GM19351 (cell line): ENCODE measurements at regions not wholly inside any gene's neighbourhood (a gene's known extent, or its start where the extent isn't known, plus 50 kb on each side); places are given as distances from the start of the nearest gene placed in this dataset.

Experiments used
- ATAC-seq: cut with Tn5 transposase; IDR thresholded peaks from one replicate; pipeline ENCODE4 v1.9.1; 2021; ENCODE audit warnings: mild to moderate bottlenecking, moderate library complexity; ENCODE audit not compliant: unreplicated experiment

DNA sequence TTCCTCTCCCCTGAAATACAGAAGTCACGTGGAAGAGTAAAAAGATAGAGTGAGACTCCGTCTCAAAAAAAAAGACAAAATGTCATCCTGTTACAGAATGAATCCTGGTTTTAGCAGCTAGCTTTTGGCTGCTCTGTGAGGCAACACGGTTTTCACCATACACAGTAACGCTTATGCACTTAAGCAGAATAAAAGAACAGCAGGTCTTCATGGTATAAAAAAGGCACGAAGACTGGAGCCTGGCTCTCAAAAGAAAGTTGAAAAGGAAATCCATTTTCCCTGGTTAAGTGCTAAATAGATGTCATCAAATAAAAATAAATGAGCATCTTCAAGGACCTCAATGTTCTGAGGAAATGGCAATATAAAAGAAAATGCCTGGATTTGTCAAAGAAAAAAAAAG is 444.1 kb downstream of the IPO8 start:
- ATAC-seq = no peak

DNA sequence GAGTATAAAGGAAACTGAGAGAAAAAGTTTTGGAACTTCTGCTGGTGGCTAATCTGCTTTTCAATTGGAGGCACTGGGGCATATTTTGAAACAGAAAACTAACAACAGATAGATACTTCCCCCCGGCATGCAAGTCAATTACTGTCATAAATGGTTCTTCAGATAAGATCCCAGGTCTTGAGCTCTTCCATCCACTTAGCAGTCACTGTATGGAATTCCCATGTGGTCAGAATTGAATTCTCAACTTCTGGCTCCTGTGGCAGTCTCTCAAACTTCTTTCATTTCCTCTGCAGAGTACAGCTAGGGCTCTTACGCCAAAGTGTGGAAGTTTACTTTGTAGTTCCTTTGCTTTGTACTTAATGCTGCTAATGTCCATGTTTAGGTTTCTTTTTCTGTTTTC is 452.2 kb downstream of the IPO8 start:
- ATAC-seq = no peak

DNA sequence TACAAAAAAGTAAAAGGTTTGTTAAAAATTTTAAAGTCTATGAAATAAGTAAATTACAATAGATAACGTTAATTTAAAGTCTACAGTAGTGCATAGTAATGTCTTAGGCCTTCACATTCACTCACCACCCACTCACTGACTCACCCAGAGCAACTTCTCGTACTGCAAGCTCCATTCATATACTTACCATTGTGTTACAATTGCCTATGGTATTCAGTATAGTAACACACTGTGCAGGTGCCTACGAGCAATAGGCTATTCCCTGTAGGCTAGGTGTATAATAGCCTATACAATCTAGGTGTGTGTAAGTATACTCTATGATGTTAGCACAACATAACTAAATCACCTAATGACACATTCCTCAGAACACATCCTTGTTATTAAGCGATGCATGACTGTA is 435.3 kb upstream of the TMTC1 start:
- ATAC-seq = no peak

DNA sequence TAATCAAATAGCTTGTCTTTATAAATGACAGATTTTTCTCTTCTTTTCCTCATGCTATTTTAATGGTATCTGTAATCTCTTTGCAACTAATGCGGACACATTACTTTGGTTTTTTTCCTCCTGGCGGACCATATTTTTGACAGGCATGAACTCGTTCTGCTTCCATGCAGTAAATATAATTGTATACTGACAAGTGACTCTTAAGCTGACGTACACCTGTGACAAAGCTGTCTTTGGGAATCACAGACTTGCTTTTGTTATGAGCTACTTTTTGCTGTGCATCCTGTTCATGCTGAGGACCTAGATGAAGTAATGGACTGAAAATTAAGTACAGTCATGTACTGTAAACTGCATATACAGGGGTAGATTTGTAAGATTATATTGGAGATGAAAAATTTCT is 434.3 kb upstream of the TMTC1 start:
- no peak for ATAC-seq

DNA sequence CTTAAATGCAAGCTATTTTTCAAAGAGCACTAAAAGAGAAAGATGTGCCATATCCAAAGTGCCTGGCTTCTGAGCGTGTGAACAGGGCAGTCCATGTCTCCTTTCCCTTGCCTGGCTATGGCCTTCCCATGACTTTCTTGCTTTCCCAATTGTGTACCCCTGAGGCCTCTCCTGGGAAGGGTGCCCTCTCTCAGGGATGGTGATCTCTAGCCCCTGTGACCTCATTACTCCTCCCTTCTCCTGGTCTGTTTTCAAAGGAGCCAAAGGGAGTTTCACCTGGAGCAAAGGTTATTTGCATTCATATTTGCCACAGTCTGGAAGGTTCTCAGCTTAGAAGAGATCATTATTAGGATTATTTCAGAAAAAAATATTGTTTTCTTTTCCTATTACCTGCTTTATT is 429.4 kb upstream of the TMTC1 start:
- ATAC-seq = no peak

DNA sequence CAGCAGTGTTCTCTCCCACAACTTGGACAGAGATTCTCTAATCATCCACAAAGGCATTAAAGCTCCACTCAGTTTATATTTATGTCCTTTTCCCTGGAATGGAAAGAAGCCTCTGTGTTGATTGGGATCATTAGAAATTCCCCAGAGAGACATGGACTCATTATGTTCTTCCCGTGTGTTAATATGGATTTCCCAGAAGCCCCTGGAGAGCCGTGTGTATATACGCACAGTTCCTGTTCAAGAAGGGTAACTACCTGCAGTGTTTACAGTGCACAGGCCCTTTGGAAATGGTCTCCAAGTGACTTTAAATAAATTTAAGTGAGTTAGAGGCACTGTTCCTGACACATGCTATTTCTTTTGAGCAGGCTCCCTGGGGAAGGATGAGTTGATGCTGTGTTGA is 428.0 kb upstream of the TMTC1 start:
- no peak for ATAC-seq

DNA sequence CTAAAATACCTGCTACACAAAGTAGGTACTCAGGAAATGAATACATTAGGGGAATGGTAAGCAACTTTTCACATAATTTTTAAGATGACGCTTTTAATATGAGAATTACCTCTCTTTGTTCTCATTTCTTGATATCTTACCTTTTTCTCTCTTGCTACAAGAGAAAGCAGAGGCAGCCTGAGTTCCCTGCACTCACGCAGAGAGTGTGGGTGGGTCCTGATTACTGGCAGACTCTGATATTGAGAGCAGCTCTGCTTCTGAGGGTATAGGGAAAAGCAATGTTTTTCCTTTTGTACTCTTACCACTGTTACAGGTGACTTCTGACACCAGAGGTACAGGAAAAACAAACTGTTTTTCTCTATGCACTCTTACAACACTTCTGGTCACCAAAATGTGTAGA is 420.2 kb upstream of the TMTC1 start:
- ATAC-seq = no peak

DNA sequence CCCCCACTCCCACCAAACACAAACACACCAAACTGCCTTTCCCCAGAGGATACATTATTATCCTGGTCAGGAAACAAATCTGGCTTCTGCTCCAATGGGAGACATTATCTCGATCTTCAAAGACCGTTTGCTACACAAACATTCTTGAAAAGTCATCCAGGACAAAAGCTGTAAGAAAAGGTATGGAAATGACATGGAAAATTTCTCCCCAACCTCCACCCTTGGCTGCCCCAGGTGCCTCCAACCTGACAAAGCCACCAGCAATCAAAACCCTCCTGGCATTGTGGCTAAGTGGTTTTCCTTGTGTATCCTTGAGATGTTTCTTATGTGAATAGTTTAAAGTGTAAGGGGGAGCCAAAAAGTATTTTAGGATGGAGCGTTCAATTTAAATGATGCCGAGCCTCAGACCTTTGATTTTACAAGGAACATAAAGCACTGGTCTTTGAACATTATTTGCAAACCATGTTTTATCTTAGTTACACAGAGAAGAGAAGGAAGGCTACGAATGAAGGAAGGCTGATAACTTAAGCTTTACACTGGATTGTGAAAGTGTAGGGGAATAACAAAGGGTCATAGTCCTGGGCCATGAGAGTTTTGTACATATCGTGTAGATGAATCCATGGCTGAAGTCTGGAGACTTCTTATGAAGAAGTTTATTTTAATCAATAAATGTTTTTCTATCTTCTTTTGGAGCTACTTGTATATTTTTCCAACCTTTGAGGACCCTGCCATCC is 418.9 kb upstream of the TMTC1 start:
- no peak for ATAC-seq

DNA sequence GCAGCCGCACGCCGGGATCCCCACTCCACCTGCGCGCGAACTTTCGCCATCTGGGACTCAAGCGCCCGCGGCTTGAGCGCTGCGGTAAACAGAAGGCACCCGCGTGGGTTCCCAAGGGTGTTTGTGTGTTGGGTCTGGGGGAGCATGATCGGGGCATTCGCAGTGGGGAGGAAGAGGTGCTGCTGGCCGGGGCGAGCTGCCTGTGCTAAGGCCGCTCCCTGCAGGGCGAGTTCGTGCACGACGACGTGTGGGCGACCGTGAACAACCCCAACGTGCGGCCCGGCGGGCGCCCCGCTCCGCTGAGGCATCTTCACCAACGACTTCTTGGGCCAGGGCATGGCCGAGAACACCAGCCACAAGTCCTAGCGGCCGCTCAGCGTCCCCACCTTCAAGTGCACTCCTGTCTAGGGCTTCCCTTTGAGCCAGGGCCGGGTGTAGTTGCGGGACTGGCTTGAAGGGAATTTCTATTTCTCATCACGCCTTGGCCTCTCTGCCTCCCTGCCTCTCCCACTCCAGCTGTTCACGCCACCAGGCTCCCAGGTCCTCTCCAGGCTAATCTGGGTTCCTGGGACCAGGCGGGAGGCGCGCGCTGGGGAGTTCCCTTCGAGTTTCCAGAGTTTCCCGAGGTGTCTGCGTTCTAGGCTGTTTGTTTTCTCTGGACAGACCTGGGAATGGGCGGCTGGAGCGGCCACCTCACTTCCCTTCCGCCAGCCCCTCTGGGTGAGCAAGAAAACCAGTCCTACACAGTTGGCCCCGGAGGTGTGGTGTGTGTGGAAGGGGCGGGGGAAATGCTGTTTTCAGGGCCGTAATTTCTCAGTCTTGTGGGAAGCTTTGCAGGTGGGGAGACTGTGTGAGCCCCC is 417.8 kb upstream of the TMTC1 start:
- ATAC-seq = no peak

DNA sequence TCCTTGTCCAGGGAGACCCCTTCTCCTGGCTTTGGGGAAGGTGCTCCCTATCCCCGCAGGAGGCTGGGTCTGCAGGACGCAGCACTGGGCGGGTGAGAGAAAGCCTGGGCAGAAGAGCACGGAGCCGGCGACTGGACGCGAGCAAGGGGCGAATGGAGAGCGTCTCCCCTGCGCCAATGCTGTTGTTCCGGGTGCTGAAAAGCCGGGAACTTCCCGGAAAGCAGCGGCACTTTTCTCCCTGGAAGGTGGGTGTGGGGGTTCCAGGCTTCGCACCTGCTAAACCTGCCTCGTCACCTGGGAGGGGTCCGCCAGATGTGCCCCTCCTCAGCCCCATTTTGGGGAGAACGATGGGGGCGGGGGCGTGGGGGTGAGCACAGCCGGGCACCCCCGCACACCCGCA is 417.1 kb upstream of the TMTC1 start:
- no peak for ATAC-seq

DNA sequence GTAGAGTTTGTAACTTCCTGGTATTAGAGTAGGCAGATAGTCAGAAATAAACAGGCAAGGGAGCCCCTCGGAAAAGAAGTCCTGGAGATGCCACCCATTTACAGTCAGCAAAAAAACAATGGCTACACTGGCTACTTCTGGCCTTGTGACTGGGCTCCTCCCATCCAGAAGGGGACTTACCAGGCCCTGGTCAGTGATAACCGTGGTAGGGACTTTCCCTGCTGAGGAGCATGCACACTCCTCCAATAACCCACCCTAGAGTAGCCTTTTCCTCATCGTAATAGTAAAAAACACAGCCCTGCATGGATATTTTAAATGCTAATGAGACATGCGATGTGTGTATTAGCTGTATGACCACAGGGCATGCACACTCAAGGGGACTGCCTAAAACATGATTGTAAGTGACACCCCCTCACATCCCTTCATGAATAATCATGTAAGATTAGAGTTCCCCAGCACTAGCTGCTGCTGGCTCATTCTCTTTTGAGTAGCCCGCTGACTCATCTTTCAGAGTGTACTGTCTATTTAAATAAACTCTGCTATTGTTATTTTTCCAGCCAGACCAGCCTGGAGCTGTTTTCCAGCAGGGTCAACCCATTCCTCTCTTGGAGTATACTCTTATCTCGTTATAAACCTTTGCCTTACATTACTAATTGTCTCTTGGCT is 413.8 kb upstream of the TMTC1 start:
- ATAC-seq = no peak

DNA sequence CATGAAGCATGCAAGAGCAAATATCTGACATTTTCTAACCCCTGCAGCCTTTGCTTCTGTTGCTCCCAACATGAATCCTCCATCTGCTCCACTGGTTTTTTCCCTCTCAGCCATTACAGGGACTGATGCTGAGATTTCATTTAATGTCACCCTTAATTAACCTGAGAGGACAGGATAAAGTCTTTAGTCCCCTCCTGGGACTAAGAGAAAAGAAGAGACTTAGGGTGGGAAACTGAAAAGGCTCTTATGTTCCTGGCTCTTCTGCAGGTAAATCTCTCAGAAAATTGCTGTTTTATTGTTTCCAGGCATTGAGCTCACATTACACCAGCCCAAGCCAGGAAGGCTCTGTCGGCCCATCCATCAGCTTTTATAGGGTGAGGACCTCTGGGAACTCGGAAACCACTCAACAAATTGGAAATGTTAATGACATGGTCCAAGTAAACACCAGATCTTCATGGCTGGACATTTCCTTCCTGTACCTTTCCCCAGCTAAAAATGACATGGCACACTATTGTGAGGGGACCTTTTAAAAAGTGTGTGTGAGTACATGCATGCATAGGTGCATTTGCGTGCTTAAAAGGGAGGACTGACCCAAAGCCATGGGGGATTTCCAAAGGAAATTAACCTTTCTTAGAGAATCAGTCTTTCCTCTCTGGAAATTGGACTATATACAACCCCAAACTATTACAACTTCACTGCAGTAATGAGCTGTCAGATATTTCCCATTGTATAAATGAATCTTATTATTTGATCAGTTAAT is 408.1 kb upstream of the TMTC1 start:
- no peak for ATAC-seq

DNA sequence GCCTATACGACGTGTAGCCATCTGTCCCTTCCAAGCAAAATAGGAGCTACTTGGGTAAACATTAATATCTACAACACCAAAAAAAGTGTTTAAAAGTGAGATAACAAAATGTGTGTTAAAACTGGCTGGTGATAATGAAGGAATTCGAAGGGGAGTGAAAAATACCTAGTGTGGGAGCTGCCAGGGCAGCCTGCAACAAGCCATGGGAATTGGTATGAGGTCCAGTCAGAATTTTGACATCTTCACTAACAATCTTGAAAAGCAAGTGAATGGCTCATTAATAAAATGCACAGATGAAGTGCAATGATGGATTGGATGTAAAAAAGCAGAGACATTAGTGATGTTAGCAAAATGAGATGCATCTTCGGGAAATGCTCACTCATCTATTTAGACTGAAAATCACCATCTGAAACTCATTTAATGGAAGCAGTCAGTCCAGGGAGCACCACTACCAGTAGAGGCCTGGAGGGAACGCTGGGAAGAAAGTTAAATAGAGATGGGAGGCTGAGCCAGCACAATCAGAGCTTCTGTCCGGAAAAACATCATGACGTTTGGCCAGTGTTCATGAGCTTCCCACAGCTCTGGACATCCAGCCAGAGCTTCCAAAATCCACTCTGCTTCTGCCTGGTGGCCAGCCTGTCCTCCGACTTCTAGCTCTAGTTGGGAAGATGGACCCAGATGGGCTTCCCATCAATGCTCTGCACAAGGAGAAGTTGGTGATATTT is 405.0 kb upstream of the TMTC1 start:
- ATAC-seq = no peak

DNA sequence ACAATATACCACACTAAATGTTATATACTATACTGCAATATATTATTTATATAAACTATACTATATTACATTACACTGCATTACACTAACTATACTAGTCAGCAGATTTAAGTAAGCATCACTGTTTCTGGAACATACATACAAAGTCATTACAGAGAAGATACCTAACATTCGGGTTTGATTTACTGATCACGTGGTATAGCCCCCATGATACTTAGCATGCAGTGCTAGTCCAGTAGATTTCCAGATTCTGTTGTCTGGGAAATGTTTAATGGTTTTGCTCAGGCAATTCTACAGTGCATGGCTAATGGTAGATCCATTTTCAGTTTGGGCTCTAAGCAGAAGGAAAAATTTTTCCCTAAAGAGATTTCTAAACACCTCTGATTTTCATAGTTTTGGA is 403.7 kb upstream of the TMTC1 start:
- ATAC-seq = no peak

DNA sequence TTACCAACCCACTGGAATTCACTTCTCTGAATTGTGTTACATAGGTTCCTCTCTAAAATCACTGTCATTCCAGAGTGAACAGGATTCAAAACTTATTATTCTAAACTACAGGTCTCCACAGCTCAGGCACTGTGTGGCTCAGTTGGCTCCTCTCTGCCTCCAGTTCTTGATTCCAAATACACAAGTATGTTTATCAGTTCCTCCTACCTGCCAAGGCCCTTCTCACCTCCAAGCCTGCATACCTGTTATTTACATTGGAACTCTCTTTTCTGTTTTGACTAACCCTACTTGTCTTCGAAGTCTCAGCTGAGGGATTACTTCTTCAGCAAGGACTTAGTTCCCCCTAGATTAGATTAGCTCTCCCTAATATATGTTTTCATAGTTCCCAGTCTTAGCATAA is 397.6 kb upstream of the TMTC1 start:
- ATAC-seq = no peak

DNA sequence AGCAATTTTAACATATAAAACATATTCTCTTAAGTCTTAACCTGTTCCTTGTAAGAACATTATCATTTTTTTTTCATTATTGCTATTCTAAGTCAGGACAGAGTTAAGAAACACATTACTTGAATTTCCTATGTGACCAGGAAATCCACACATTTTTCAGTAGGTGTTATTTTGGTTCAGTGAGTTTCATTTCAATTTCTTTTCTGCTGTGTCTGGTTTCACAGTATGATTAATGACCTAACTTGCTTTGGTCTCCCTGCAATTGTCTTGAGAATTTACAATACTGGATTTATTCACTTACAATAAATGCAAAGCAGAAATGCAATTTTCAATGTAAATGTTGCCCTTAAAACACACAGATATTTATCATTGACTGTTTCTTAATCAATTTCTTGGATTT is 396.9 kb upstream of the TMTC1 start:
- no peak for ATAC-seq

DNA sequence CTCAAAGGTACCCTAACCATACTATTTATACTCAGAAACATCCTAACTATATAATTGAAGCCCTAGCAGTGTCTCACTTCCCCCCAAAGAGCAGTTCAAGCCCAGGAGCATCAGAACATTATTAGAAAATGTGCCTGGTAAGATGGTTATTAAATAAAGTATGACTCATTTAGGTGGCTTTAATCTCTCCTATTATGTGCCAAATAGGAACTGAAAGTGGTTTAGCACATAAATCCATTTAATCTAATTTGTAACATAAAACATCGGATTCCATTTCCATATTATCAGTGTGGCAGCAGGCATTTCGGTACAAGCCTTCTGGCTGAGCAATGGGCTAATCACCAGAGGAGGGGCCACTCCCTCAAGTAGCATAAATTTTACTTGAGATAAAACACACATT is 395.2 kb upstream of the TMTC1 start:
- no peak for ATAC-seq

DNA sequence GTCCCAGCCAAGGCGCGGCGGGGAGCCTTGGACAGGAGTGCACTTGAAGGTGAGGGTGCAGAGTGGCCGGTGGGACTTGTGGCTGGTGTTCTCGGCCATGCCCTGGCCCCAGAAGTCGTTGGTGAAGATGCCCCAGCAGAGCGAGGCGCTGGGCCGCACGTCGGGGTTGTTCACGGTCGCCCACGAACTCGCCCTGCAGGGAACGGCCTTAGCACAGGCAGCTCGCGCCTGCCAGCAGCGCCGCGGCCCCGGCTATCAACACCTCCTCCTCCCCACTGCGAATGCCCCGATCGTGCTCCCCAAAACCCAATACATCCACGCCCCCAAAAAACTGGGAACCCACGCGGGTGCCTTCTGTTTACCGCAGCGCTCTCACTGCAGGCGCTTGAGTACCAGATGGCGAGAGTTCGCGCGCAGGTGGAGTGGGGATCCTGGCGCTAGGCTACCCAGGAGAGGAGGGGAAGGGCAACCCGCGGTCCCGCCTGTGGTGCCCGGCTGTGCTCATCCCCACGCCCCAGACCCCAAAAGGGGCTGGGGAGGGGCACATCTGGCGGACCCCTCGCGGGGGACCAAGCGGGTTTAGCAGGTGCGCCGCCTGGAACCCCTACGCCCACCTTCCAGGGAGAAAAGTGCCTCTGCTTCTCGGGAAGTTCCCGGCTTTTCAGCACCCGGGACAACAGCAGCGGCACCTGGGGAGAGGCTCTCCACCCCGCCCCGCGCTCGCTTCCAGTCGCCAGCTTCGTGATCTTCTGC is 386.3 kb upstream of the TMTC1 start:
- no peak for ATAC-seq

DNA sequence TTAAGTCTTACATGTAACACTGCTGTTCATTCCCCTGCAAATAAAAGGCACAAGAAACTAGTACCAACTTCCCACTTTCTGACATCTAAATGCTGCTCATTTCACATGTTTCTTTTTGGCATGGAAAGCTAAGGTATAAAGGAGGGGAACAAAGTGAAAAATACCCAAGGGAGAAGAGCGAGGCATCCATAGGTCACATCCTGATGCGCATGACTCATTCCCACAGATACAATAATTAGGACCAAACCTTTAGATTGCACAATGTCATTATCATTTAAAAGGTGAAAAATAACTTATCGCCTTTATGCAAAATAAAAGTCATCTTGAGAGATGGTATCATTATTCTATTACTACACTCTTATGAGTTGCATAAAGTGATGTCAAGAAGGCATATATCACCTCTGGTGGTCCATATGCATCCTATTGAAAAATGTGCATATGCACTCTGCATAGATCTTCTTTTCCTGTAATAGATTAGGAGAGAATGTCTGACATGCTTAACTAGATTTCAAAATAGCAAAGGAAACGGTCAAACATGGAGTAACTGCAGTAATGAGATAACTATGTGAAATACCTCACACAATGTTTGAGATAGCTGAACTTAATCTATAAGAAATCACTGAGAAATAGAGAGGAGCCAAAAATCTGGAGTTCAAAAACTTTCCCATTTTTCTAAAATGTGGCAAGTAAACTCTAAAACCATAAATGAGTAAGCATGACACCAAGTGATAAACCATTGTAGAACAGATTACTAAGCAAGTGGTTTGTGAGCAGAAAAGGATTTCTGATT is 382.5 kb upstream of the TMTC1 start:
- no peak for ATAC-seq
